ENCODE measurements at regions not wholly inside any gene's neighbourhood (a gene's known extent, or its start where the extent isn't known, plus 50 kb on each side); places are given as distances from the start of the nearest gene placed in this dataset.

DNA sequence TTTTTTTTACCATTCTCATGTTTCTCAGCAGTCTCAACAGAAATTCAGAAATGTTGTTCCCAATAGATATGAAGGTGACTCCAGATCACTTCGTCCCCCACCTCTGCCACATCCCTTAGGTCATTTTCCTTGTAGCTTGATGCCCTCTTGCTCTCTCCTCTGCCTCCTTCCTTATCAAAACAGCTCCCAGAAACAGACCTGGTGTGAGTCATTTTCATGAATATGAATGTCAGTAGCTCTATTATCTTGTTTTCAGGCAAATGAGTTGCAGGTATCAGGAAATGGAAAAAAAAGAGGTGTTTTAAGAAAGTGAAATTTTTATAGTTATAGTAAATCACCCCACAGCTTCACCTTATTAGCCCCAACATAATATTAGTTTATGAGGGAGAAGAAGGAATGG, 539.3 kb downstream of the SUCLA2 start:
- no peak overlapping the region for H4K91ac ChIP-seq (ENCODE audit: insufficient read length, low read depth, low read length)
- H3K79me1 ChIP-seq (ENCODE audit: insufficient read depth, low read depth, low read length, poor library complexity, severe bottlenecking): no peaks in the 10 kb centered on the region
- no peak overlapping the region for H3K27ac Mint-ChIP-seq
- H3K27me3 Mint-ChIP-seq (ENCODE audit: low read depth): no peaks in the 10 kb centered on the region; the same call in 1 of the 2 replicates
- H3T11ph ChIP-seq (ENCODE audit: low read length): no peak overlapping the region
- H3K23ac ChIP-seq (ENCODE audit: insufficient read length, low read depth, low read length): no peak overlapping the region
- H3K9me3 Mint-ChIP-seq: peaks cover 0 to 8% of the 10 kb centered on the region in 2 experiments; a peak in 3 of 5 replicates
- no peak overlapping the region for H3K14ac ChIP-seq (ENCODE audit: insufficient read depth, low read length)
- H4K5ac ChIP-seq (ENCODE audit: insufficient read length, low read depth, low read length): no peak overlapping the region
- H2BK120ac ChIP-seq (ENCODE audit: low read depth, low read length, poor library complexity, severe bottlenecking): no peak overlapping the region
- H3K79me2 ChIP-seq (ENCODE audit: insufficient read depth, low read length): no peaks in the 10 kb centered on the region
- no peak overlapping the region for H2BK15ac ChIP-seq (ENCODE audit: low read depth, low read length)
- H3K18ac ChIP-seq (ENCODE audit: insufficient read length, low read depth, low read length): no peak overlapping the region
- H2AFZ ChIP-seq (ENCODE audit: low read length): no peak overlapping the region
- no peak overlapping the region for H2BK5ac ChIP-seq (ENCODE audit: insufficient read length, low read length)
- no peak overlapping the region for H3K4ac ChIP-seq (ENCODE audit: low read depth, low read length)
- no CpG with 5 or more reads among the region's 1 CpG for WGBS (ENCODE audit: extremely low coverage, insufficient read length, low lambda C conversion rate)
- H3K9me3 ChIP-seq (ENCODE audit: control insufficient read depth, low read depth, low read length): no peaks in the 10 kb centered on the region
- no peaks in the 10 kb centered on the region for H4K20me1 ChIP-seq (ENCODE audit: control insufficient read depth, insufficient read depth, insufficient read length)
- DNase-seq: no peak
- H3K4me2 ChIP-seq (ENCODE audit: insufficient read depth, insufficient read length, low read length): no peak overlapping the region
- no peak overlapping the region for H4K8ac ChIP-seq (replicated peaks; ENCODE audit: insufficient read length, low read depth, low read length)
- peaks cover 0 to 4% (median 0%) of the 10 kb centered on the region in 3 experiments; a peak in 1 of 7 replicates for H3K36me3 Mint-ChIP-seq (ENCODE audit: insufficient read depth in 1 of 3, low read depth in 3 of 3)
- H3K4me3 Mint-ChIP-seq: no peak overlapping the region
- no peak overlapping the region for H3K56ac ChIP-seq (ENCODE audit: insufficient read length, low read depth, low read length)
- no peak overlapping the region for H3K9ac ChIP-seq (ENCODE audit: extremely low read depth, insufficient read length, low read length)
- H3K23me2 ChIP-seq (ENCODE audit: insufficient read length, low read depth, low read length, poor library complexity, severe bottlenecking): no peaks in the 10 kb centered on the region
- peaks cover 18% of the 10 kb centered on the region in 2 experiments for H3K4me1 Mint-ChIP-seq
- H2AK5ac ChIP-seq (ENCODE audit: insufficient read length, low read length): no peak overlapping the region
- no peak overlapping the region for H3K27ac ChIP-seq (ENCODE audit: insufficient read length, low read depth, low read length)
- no peak overlapping the region for H2BK12ac ChIP-seq (ENCODE audit: insufficient read length, low read depth, low read length)
- H3K27me3 ChIP-seq (ENCODE audit: insufficient read depth, low read length): no peaks in the 10 kb centered on the region
- peaks cover 6% of the 10 kb centered on the region; the same call in 1 of the 2 replicates for H3K4me1 ChIP-seq (ENCODE audit: insufficient read depth, low read length)
- no peak overlapping the region for H2BK20ac ChIP-seq (ENCODE audit: low read depth, low read length, poor library complexity, severe bottlenecking)
- TF ChIP-seq, protein P1, sequence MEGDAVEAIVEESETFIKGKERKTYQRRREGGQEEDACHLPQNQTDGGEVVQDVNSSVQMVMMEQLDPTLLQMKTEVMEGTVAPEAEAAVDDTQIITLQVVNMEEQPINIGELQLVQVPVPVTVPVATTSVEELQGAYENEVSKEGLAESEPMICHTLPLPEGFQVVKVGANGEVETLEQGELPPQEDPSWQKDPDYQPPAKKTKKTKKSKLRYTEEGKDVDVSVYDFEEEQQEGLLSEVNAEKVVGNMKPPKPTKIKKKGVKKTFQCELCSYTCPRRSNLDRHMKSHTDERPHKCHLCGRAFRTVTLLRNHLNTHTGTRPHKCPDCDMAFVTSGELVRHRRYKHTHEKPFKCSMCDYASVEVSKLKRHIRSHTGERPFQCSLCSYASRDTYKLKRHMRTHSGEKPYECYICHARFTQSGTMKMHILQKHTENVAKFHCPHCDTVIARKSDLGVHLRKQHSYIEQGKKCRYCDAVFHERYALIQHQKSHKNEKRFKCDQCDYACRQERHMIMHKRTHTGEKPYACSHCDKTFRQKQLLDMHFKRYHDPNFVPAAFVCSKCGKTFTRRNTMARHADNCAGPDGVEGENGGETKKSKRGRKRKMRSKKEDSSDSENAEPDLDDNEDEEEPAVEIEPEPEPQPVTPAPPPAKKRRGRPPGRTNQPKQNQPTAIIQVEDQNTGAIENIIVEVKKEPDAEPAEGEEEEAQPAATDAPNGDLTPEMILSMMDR (conservative IDR thresholded peaks at IDR 0.05): no peak

Data from H9 (cell line).